Liver (tissue), 8 donors: ENCODE measurements at regions not wholly inside any gene's neighbourhood (a gene's known extent, or its start where the extent isn't known, plus 50 kb on each side); places are given as distances from the start of the nearest gene placed in this dataset.

Experiments used
- DNase-seq: peaks from one replicate; pipeline ENCODE4 v3.0.0-alpha.2; 2017; ENCODE audit warnings: low spot score
- H3K27ac ChIP-seq, 2 donors: one replicate each; pipeline ENCODE4 v1.7.0; 2013; ENCODE audit warnings: inconsistent platforms in 2 of 2, low read length in 2 of 2, control low read depth in 1 of 2, low read depth in 1 of 2, mild to moderate bottlenecking in 1 of 2
- H3K27me3 ChIP-seq, 4 donors: one replicate each; pipeline versions ENCODE4 v1.6.1 to v1.7.0; 2013; ENCODE audit warnings: low read length in 3 of 4, inconsistent platforms in 1 of 4, mild to moderate bottlenecking in 1 of 4, moderate library complexity in 1 of 4; ENCODE audit not compliant: control insufficient read depth in 4 of 4, insufficient read depth in 4 of 4
- H3K36me3 ChIP-seq, 4 donors: one replicate each; pipeline versions ENCODE4 v1.6.1 to v1.7.0; 2013; ENCODE audit warnings: low read length in 3 of 4, mild to moderate bottlenecking in 3 of 4, low read depth in 1 of 4, moderate library complexity in 1 of 4; ENCODE audit not compliant: control insufficient read depth in 4 of 4, insufficient read depth in 3 of 4
- H3K4me1 ChIP-seq, 4 donors: one replicate each; pipeline versions ENCODE4 v1.6.1 to v1.7.0; 2013; ENCODE audit warnings: low read length in 3 of 4, mild to moderate bottlenecking in 3 of 4, moderate library complexity in 1 of 4; ENCODE audit not compliant: control insufficient read depth in 4 of 4, insufficient read depth in 4 of 4
- H3K4me3 ChIP-seq, 3 donors: one replicate each; pipeline versions ENCODE4 v1.6.1 to v1.7.0; 2013; ENCODE audit warnings: low read length in 3 of 3, control low read depth in 1 of 3, low read depth in 1 of 3, mild to moderate bottlenecking in 1 of 3
- H3K9ac ChIP-seq, 2 donors: one replicate each; pipeline ENCODE4 v1.7.0; 2013; ENCODE audit warnings: low read length in 2 of 2, mild to moderate bottlenecking in 2 of 2, moderate library complexity in 2 of 2, control low read depth in 1 of 2, low read depth in 1 of 2
- H3K9me3 ChIP-seq, 4 donors: one replicate each; pipeline versions ENCODE4 v1.6.1 to v1.7.0; 2013; ENCODE audit warnings: low read length in 3 of 4; ENCODE audit not compliant: control insufficient read depth in 4 of 4
- CTCF ChIP-seq: fragments of 150-350 bp; IDR thresholded peaks from 2 replicates; pipeline ENCODE4 v1.5.1; 2017; ENCODE audit warnings: improper control_type of control experiment, low read depth, low read length; ENCODE audit not compliant: missing input control
- FOXA2 ChIP-seq: IDR thresholded peaks from 2 replicates; pipeline ENCODE4 v1.6.1; 2016; ENCODE audit warnings: antibody characterized with exemption
- GABPA ChIP-seq, 2 donors: IDR thresholded peaks in 1 of 2; conservative IDR thresholded peaks in 1 of 2; 2 replicates each; pipeline ENCODE4 v1.6.1; 2016; ENCODE audit warnings: antibody characterized with exemption in 2 of 2, mild to moderate bottlenecking in 1 of 2, moderate library complexity in 1 of 2
- HNF4G ChIP-seq: IDR thresholded peaks from 2 replicates; pipeline ENCODE4 v1.6.1; 2016; ENCODE audit warnings: antibody characterized with exemption
- NR2F2 ChIP-seq: IDR thresholded peaks from 2 replicates; pipeline ENCODE4 v1.6.1; 2016; ENCODE audit warnings: antibody characterized with exemption
- RAD21 ChIP-seq, 2 donors: IDR thresholded peaks; 2 replicates each; pipeline ENCODE4 v1.6.1; 2016; ENCODE audit warnings: antibody characterized with exemption in 2 of 2, mild to moderate bottlenecking in 2 of 2
- REST ChIP-seq: IDR thresholded peaks from 2 replicates; pipeline ENCODE4 v1.6.1; 2016; ENCODE audit warnings: antibody characterized with exemption, mild to moderate bottlenecking
- RXRA ChIP-seq, 2 donors: IDR thresholded peaks; 2 replicates each; pipeline ENCODE4 v1.6.1; 2017 to 2018; ENCODE audit warnings: antibody characterized with exemption in 2 of 2, mild to moderate bottlenecking in 1 of 2
- TAF1 ChIP-seq: conservative IDR thresholded peaks from 2 replicates; pipeline ENCODE4 v1.6.1; 2016; ENCODE audit warnings: antibody characterized with exemption, mild to moderate bottlenecking
- YY1 ChIP-seq: IDR thresholded peaks from 2 replicates; pipeline ENCODE4 v1.6.1; 2016; ENCODE audit warnings: antibody characterized with exemption, mild to moderate bottlenecking
- ZBTB33 ChIP-seq: IDR thresholded peaks from 2 replicates; pipeline ENCODE4 v1.6.1; 2016; ENCODE audit warnings: antibody characterized with exemption
- WGBS: extraction: QIAGEN DNeasy Blood & Tissue Kit; methylation state at CpG from one replicate; pipeline ENCODE4 v1.1.7; 2013; 5-methylcytosine and 5-hydroxymethylcytosine counted together
- TF ChIP-seq, protein P1 (sequence below): IDR thresholded peaks from 2 replicates; pipeline ENCODE4 v1.6.1; 2016; ENCODE audit warnings: antibody characterized with exemption
- TF ChIP-seq, protein P2 (sequence below): IDR thresholded peaks from 2 replicates; pipeline ENCODE4 v1.6.1; 2016; ENCODE audit warnings: antibody characterized with exemption
- donor health status: healthy.
- donor health status: healthy.
- donor health status: healthy.
- donor health status: healthy.
- donor health status: healthy.

DNA sequence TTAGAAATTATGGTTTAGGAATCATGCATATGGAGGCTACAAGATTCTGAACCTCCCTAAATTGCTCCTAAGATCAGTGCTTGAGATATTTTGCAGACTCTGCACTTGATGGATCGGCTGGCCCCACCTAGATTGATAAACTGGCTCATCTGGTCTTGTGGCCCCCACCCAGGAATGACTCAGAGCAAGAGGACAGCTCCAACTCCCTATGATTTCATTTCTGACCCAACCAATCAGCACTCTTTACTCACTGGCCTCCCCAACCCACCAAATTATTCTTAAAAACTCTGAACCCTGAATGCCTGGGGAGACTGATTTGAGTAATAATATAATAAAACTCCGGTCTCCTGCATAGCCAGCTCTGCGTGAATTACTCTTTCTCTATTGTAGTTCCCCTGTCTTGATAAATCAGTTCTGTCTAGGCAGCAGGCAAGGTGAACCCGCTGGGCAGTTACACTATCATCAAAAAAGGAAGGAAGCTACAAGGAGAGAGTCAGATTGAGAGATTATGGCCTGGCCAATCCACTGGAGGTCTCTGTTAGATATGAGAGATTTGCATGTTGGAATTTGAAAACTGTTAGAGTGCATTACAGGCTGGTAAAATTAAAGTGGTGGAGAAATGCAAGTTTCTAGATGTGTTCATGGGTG lies 245.8 kb downstream of the CSNK2A3 start:
- TF ChIP-seq GABPA (IDR thresholded peaks at IDR 0.05 in 1 of 2, conservative IDR thresholded peaks at IDR 0.05 in 1 of 2) (no peak), RAD21 (IDR thresholded peaks at IDR 0.05) (no peak), RXRA (IDR thresholded peaks at IDR 0.05) (no peak), FOXA2 (no peak), ZBTB33 (no peak), HNF4G (no peak), TAF1 (no peak), REST (no peak), CTCF (no peak)
- TF ChIP-seq, protein P1, sequence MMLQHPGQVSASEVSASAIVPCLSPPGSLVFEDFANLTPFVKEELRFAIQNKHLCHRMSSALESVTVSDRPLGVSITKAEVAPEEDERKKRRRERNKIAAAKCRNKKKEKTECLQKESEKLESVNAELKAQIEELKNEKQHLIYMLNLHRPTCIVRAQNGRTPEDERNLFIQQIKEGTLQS: no peak
- WGBS: 84% methylated on average over 4 of the region's 4 CpGs
- H3K27ac ChIP-seq: no peak overlapping the region
- no peaks in the 10 kb centered on the region for H3K9me3 ChIP-seq
- DNase-seq: no peak
- H3K36me3 ChIP-seq: no peaks in the 10 kb centered on the region
- no peak overlapping the region for H3K4me3 ChIP-seq
- H3K4me1 ChIP-seq: no peaks in the 10 kb centered on the region
- H3K27me3 ChIP-seq: peaks cover 0 to 3% (median 0%) of the 10 kb centered on the region in 4 donors
- no peak overlapping the region for H3K9ac ChIP-seq

DNA sequence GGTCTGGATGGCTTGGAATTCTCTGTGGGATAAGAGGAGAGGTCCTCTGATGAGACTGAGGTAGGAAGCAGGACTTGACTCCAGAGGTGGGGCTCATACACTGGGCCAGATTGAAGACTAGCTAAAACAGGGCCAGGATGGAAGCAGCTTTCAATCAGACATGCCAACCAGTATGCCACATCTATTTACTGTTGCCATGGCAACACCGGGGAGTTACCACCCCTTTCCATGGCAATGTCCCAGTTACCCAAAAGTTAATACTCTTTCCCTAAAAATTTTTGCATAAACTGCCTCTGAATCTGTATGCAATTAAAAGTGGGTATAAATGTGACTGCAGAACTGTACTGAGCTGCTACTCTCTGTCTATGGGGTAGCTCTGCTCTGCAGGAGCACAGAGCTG lies 247.5 kb upstream of the ZBED5 start:
- TF ChIP-seq GABPA (IDR thresholded peaks at IDR 0.05 in 1 of 2, conservative IDR thresholded peaks at IDR 0.05 in 1 of 2) (no peak), TAF1 (no peak), RXRA (IDR thresholded peaks at IDR 0.05) (no peak), REST (no peak), YY1 (no peak), NR2F2 (no peak), ZBTB33 (no peak), HNF4G (no peak)
- TF ChIP-seq, protein P1: no peak
- TF ChIP-seq, protein P2, sequence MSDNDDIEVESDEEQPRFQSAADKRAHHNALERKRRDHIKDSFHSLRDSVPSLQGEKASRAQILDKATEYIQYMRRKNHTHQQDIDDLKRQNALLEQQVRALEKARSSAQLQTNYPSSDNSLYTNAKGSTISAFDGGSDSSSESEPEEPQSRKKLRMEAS: no peak

More for the DNA sequence above, 247.5 kb upstream of the ZBED5 start:
- Histone ChIP-seq H3K4me3 (no peak overlapping the region), H3K4me1 (no peaks in the 10 kb centered on the region), H3K36me3 (no peaks in the 10 kb centered on the region), H3K27ac (no peak overlapping the region), H3K27me3 (peaks cover 0 to 3% (median 0%) of the 10 kb centered on the region in 4 donors), H3K9ac (no peak overlapping the region), H3K9me3 (no peaks in the 10 kb centered on the region)
- DNase-seq: no peak
- 90% methylated on average over 1 of the region's 1 CpG for WGBS
